IMR-90 (cell line): ENCODE measurements at regions not wholly inside any gene's neighbourhood (a gene's known extent, or its start where the extent isn't known, plus 50 kb on each side); places are given as distances from the start of the nearest gene placed in this dataset.

Experiments used
- ATAC-seq: fragments of 200-7000 bp; cut with Tn5 transposase; 2 replicates; pipeline ENCODE4 v1.9.1; 2020; ENCODE audit warnings: low read depth, mild to moderate bottlenecking, moderate library complexity
- BruUV-seq: library from RNA; stranded (reverse); fragments of 400-500 nt; replicated peaks from 2 replicates; lab custom pipeline; 2021; lab: Mats Ljungman, UMichigan
- CTCF ChIA-PET: fragments of 300-600 bp; formaldehyde crosslinking; extraction: SDS; loops from one replicate; lab custom pipeline; 2021; ENCODE audit warnings: antibody characterized with exemption; lab: Yijun Ruan, JAX
- POLR2A ChIA-PET: fragments of 300-600 bp; sonication (Branson Sonifier 250); formaldehyde crosslinking; loops from one replicate; lab custom pipeline; 2022; ENCODE audit warnings: antibody characterized with exemption; ENCODE audit not compliant: unreplicated experiment; lab: Charles Lee
- DNase-seq: peaks from one replicate; pipeline ENCODE4 v3.0.0; 2013
- H2AFZ ChIP-seq: replicated peaks from 2 replicates; pipeline ENCODE3; 2013; ENCODE audit warnings: low read length, mild to moderate bottlenecking; ENCODE audit not compliant: poor library complexity
- H2AK5ac ChIP-seq: 2 replicates; pipeline ENCODE4 v1.6.1; 2013; ENCODE audit warnings: low read depth, low read length, inconsistent platforms
- H2AK9ac ChIP-seq: replicated peaks from 2 replicates; pipeline ENCODE3; 2013; ENCODE audit warnings: mild to moderate bottlenecking, low read depth, low read length, moderate library complexity; ENCODE audit not compliant: poor library complexity
- H2BK120ac ChIP-seq: 2 replicates; pipeline ENCODE4 v1.6.1; 2013; ENCODE audit warnings: low read depth, low read length, inconsistent platforms
- H2BK15ac ChIP-seq: 3 replicates; pipeline ENCODE4 v1.6.1; 2013; ENCODE audit warnings: low read depth, low read length, inconsistent platforms
- H2BK20ac ChIP-seq: 2 replicates; pipeline ENCODE4 v1.6.1; 2013; ENCODE audit warnings: low read depth, mild to moderate bottlenecking, inconsistent platforms, low read length, moderate library complexity
- H2BK5ac ChIP-seq: 2 replicates; pipeline ENCODE4 v1.6.1; 2013; ENCODE audit warnings: mild to moderate bottlenecking, low read depth, low read length, inconsistent platforms; ENCODE audit not compliant: poor library complexity, severe bottlenecking
- H3K14ac ChIP-seq: replicated peaks from 2 replicates; pipeline ENCODE4 v1.6.1; 2013; ENCODE audit warnings: low read depth, low read length, inconsistent platforms
- H3K18ac ChIP-seq: 2 replicates; pipeline ENCODE4 v1.6.1; 2013; ENCODE audit warnings: low read depth, low read length, control low read depth
- H3K23ac ChIP-seq: 2 replicates; pipeline ENCODE4 v1.6.1; 2013; ENCODE audit warnings: low read depth, low read length, inconsistent platforms
- H3K27ac ChIP-seq: 2 replicates; pipeline ENCODE4 v1.5.1; 2013; ENCODE audit warnings: mild to moderate bottlenecking, control low read depth, low read length; ENCODE audit not compliant: insufficient read depth
- H3K27me3 ChIP-seq: 2 replicates; pipeline ENCODE4 v1.6.1; 2013; ENCODE audit warnings: low read length; ENCODE audit not compliant: control insufficient read depth, insufficient read depth
- H3K36me3 ChIP-seq: 2 replicates; pipeline ENCODE4 v1.6.1; 2013; ENCODE audit warnings: low read length, mixed read lengths; ENCODE audit not compliant: control insufficient read depth, insufficient read depth
- H3K4ac ChIP-seq: 2 replicates; pipeline ENCODE4 v1.6.1; 2013; ENCODE audit warnings: low read depth, low read length, inconsistent platforms
- H3K4me1 ChIP-seq: 2 replicates; pipeline ENCODE4 v1.6.1; 2013; ENCODE audit warnings: low read length, mixed read lengths; ENCODE audit not compliant: control insufficient read depth, insufficient read depth
- H3K4me2 ChIP-seq: 2 replicates; pipeline ENCODE4 v1.6.1; 2013; ENCODE audit warnings: low read depth, mild to moderate bottlenecking, control low read depth, low read length, moderate library complexity
- H3K4me3 ChIP-seq: 2 replicates; pipeline ENCODE4 v1.5.1; 2013; ENCODE audit warnings: low read depth, mild to moderate bottlenecking, control low read depth, low read length, moderate library complexity; ENCODE audit not compliant: insufficient read depth
- H3K56ac ChIP-seq: 2 replicates; pipeline ENCODE4 v1.6.1; 2013; ENCODE audit warnings: low read length, inconsistent platforms; ENCODE audit not compliant: insufficient read depth; ENCODE audit errors: extremely low read depth
- H3K79me1 ChIP-seq, 2 experiments: 2 replicates each; pipeline ENCODE4 v1.6.1; 2013; ENCODE audit warnings: low read length in 2 of 2, inconsistent platforms in 1 of 2, low read depth in 1 of 2
- H3K9ac ChIP-seq: 2 replicates; pipeline ENCODE4 v1.6.1; 2013; ENCODE audit warnings: low read depth, low read length, control low read depth
- H3K9me1 ChIP-seq: 2 replicates; pipeline ENCODE4 v1.6.1; 2013; ENCODE audit warnings: low read length, inconsistent platforms; ENCODE audit not compliant: insufficient read depth
- H3K9me3 ChIP-seq: 2 replicates; pipeline ENCODE4 v1.6.1; 2013; ENCODE audit warnings: low read length; ENCODE audit not compliant: control insufficient read depth, insufficient read depth
- H4K20me1 ChIP-seq: 2 replicates; pipeline ENCODE4 v1.6.1; 2013; ENCODE audit warnings: low read length, inconsistent platforms; ENCODE audit not compliant: insufficient read depth
- H4K5ac ChIP-seq: 2 replicates; pipeline ENCODE4 v1.6.1; 2013; ENCODE audit warnings: mild to moderate bottlenecking, low read depth, low read length, control low read depth
- H4K8ac ChIP-seq, 2 experiments: 2 replicates each; pipeline ENCODE4 v1.6.1; 2013; ENCODE audit warnings: low read depth in 2 of 2, low read length in 2 of 2, control low read depth in 1 of 2, inconsistent platforms in 1 of 2
- H4K91ac ChIP-seq: 2 replicates; pipeline ENCODE4 v1.6.1; 2013; ENCODE audit warnings: low read depth, low read length, inconsistent platforms; ENCODE audit not compliant: insufficient read depth
- BHLHE40 ChIP-seq: fragments of 150-350 bp; IDR thresholded peaks from 2 replicates; pipeline ENCODE4 v1.6.1; 2016; ENCODE audit warnings: mild to moderate bottlenecking, low read depth, low read length
- CEBPB ChIP-seq: IDR thresholded peaks from 2 replicates; pipeline ENCODE4 v1.6.1; 2012; ENCODE audit warnings: low read depth, low read length, improper control_type of control experiment
- CTCF ChIP-seq: conservative IDR thresholded peaks from 2 replicates; pipeline ENCODE4 v1.5.1; 2012; ENCODE audit warnings: mild to moderate bottlenecking, low read depth, low read length, improper control_type of control experiment
- ELK1 ChIP-seq: fragments of 150-350 bp; IDR thresholded peaks from 2 replicates; pipeline ENCODE4 v1.6.1; 2016; ENCODE audit warnings: low read depth, mild to moderate bottlenecking, low read length, moderate library complexity, borderline replicate concordance
- FOS ChIP-seq: fragments of 150-350 bp; IDR thresholded peaks from 2 replicates; pipeline ENCODE4 v1.6.1; 2016; ENCODE audit warnings: low read depth, low read length
- MAFK ChIP-seq: IDR thresholded peaks from 2 replicates; pipeline ENCODE4 v1.6.1; 2012; ENCODE audit warnings: low read depth, low read length, improper control_type of control experiment
- MXI1 ChIP-seq: IDR thresholded peaks from 2 replicates; pipeline ENCODE4 v1.6.1; 2012; ENCODE audit warnings: low read depth, mild to moderate bottlenecking, low read length, moderate library complexity, borderline replicate concordance
- NFE2L2 ChIP-seq: fragments of 150-350 bp; IDR thresholded peaks from 2 replicates; pipeline ENCODE4 v1.6.1; 2016; ENCODE audit warnings: low read depth, mild to moderate bottlenecking, low read length
- POLR2A ChIP-seq: IDR thresholded peaks from 2 replicates; pipeline ENCODE4 v1.6.1; 2012; ENCODE audit warnings: mild to moderate bottlenecking, low read depth, low read length
- RFX5 ChIP-seq: IDR thresholded peaks from 2 replicates; pipeline ENCODE4 v1.8.0; 2012; ENCODE audit warnings: low read depth, mild to moderate bottlenecking, low read length, moderate library complexity
- SMC3 ChIP-seq: fragments of 150-350 bp; IDR thresholded peaks from 2 replicates; pipeline ENCODE4 v1.6.1; 2016; ENCODE audit warnings: low read depth, mild to moderate bottlenecking, antibody characterized with exemption, low read length, moderate library complexity
- USF2 ChIP-seq: fragments of 150-350 bp; IDR thresholded peaks from 2 replicates; pipeline ENCODE4 v1.6.1; 2017; ENCODE audit warnings: mild to moderate bottlenecking, antibody characterized with exemption, low read length, low read depth
- WGBS, 2 experiments: methylation state at CpG; one replicate each; pipeline versions ENCODE4 v1.1.5 to v1.1.7; 2013; ENCODE audit warnings: missing lambda C conversion rate in 2 of 2; ENCODE audit not compliant: insufficient read length in 1 of 2; ENCODE audit errors: extremely low coverage in 2 of 2; 5-methylcytosine and 5-hydroxymethylcytosine counted together
- dilution Hi-C: fragments of 300-500 bp; cut with HindIII; formaldehyde crosslinking; loops from one replicate; pipeline ENCODE4 v1.14.3; 2018; ENCODE audit warnings: low sequenced_read_pairs; ENCODE audit not compliant: unreplicated experiment
- in situ Hi-C: fragments of 300-500 bp; cut with MboI; formaldehyde crosslinking; loops from 3 replicates; pipeline ENCODE4 v1.14.3; 2019; ENCODE audit warnings: low sequenced_read_pairs, inconsistent platforms, mixed read lengths
- intact Hi-C: fragments of 100-400 bp; cut with micrococcal nuclease; formaldehyde crosslinking; loops from 2 replicates; pipeline ENCODE4 v1.10.0; 2022

- no peaks in the 10 kb centered on the region for H3K27me3 ChIP-seq
- in situ Hi-C loops (no loop called here), intact Hi-C loops (no loop called here), dilution Hi-C loops (no loop called here)
- H3K4ac ChIP-seq: no peak overlapping the region
- BruUV-seq: no TSS peak
- H3K14ac ChIP-seq: no peak overlapping the region
- no peak overlapping the region for H2BK5ac ChIP-seq
- H3K23ac ChIP-seq: no peak overlapping the region
- no peak overlapping the region for H4K8ac ChIP-seq
- H3K9ac ChIP-seq: no peak overlapping the region
- H4K91ac ChIP-seq: no peak overlapping the region
- peaks cover 7% of the 10 kb centered on the region; the same call in 1 of the 2 replicates for H3K9me1 ChIP-seq
- DNase-seq (no peak), ATAC-seq (no peak)
- WGBS, 2 experiments: no CpG with 5 or more reads among the region's 2 CpGs
- H3K56ac ChIP-seq: no peak overlapping the region
- no peak overlapping the region for H3K4me2 ChIP-seq
- H3K4me3 ChIP-seq: no peak overlapping the region
- H4K20me1 ChIP-seq: no peaks in the 10 kb centered on the region
- no peaks in the 10 kb centered on the region for H3K36me3 ChIP-seq
- no peak overlapping the region for H4K5ac ChIP-seq
- H3K9me3 ChIP-seq: peaks cover 7% of the 10 kb centered on the region
- TF ChIP-seq NFE2L2 (no peak), SMC3 (no peak), RFX5 (no peak), USF2 (no peak), MAFK (no peak), MXI1 (no peak), CTCF (no peak), ELK1 (no peak), FOS (no peak), POLR2A (no peak), BHLHE40 (no peak), CEBPB (no peak)
- ChIA-PET POLR2A (interaction anchor here (0.5 kb wide), 1 partner anchor 10 kb away, joined by 3 read pairs; no protein-coding TSS in a partner anchor), CTCF (no interaction called here)
- peaks cover 6% of the 10 kb centered on the region for H3K4me1 ChIP-seq
- no peak overlapping the region for H2BK20ac ChIP-seq
- no peaks in the 10 kb centered on the region for H3K79me1 ChIP-seq
- H2BK120ac ChIP-seq: no peak overlapping the region
- H3K27ac ChIP-seq: no peak overlapping the region
- no peak overlapping the region for H2AFZ ChIP-seq
- no peak overlapping the region for H2AK9ac ChIP-seq
- no peak overlapping the region for H2BK15ac ChIP-seq
- no peak overlapping the region for H2AK5ac ChIP-seq
- no peak overlapping the region for H3K18ac ChIP-seq
Observed at GRCh38 chr10:30208330-30208729, 140.7 kb downstream of the MTPAP start.
